CD14-positive monocyte (primary cell): ENCODE measurements at regions not wholly inside any gene's neighbourhood (a gene's known extent, or its start where the extent isn't known, plus 50 kb on each side); places are given as distances from the start of the nearest gene placed in this dataset.

Experiments
- DNase-seq, 3 donors: peaks; one replicate each; pipeline ENCODE4 v3.0.0-alpha.2; 2011 to 2022
- H2AFZ ChIP-seq: 2 replicates; pipeline ENCODE4 v1.6.0; 2012; ENCODE audit warnings: mild to moderate bottlenecking, low read depth, low read length, inconsistent platforms; ENCODE audit not compliant: insufficient read depth, poor library complexity, severe bottlenecking
- H3K27ac ChIP-seq, 2 donors: 1 replicate in 1 of 2; 2 replicates in 1 of 2; pipeline ENCODE4 v1.5.1; 2012 to 2013; ENCODE audit warnings: low read length in 2 of 2, control low read depth in 1 of 2, inconsistent platforms in 1 of 2, low read depth in 1 of 2, mild to moderate bottlenecking in 1 of 2
- H3K27me3 ChIP-seq, 2 donors: one replicate each; pipeline versions ENCODE4 v1.6.0 to v1.6.1; 2011 to 2013; ENCODE audit warnings: low read length in 2 of 2; ENCODE audit not compliant: control insufficient read depth in 2 of 2, insufficient read depth in 2 of 2
- H3K36me3 ChIP-seq, 2 donors: replicated peaks in 1 of 2; 1 replicate in 1 of 2; 2 replicates in 1 of 2; pipeline versions ENCODE4 v1.5.1 to v1.6.1; 2012 to 2013; ENCODE audit warnings: low read length in 2 of 2, control low read depth in 1 of 2, inconsistent platforms in 1 of 2, mild to moderate bottlenecking in 1 of 2; ENCODE audit not compliant: insufficient read depth in 2 of 2, control insufficient read depth in 1 of 2
- H3K4me1 ChIP-seq, 2 donors: 1 replicate in 1 of 2; 2 replicates in 1 of 2; pipeline versions ENCODE4 v1.5.1 to v1.6.1; 2012 to 2013; ENCODE audit warnings: low read length in 2 of 2, control low read depth in 1 of 2, inconsistent platforms in 1 of 2, mild to moderate bottlenecking in 1 of 2, moderate library complexity in 1 of 2; ENCODE audit not compliant: insufficient read depth in 2 of 2, control insufficient read depth in 1 of 2
- H3K4me2 ChIP-seq: replicated peaks from 2 replicates; pipeline ENCODE3; 2012; ENCODE audit warnings: low read length, moderate library complexity, mild to moderate bottlenecking; ENCODE audit not compliant: poor library complexity, severe bottlenecking; ENCODE audit errors: extremely low read depth
- H3K4me3 ChIP-seq, 3 experiments: fragments of 200-600 bp in 1 of 3; sonication (generic) in 1 of 3; replicated peaks in 1 of 3; 1 replicate in 2 of 3; 2 replicates in 1 of 3; pipeline ENCODE4 v1.5.1; 2011 to 2013; ENCODE audit warnings: low read length in 3 of 3, mild to moderate bottlenecking in 3 of 3, control low read depth in 2 of 3, low read depth in 2 of 3, inconsistent platforms in 1 of 3, moderate library complexity in 1 of 3
- H3K79me2 ChIP-seq: 2 replicates; pipeline ENCODE4 v1.6.0; 2012; ENCODE audit warnings: mild to moderate bottlenecking, control low read depth, inconsistent platforms, low read length, moderate library complexity; ENCODE audit not compliant: insufficient read depth
- H3K9ac ChIP-seq: 2 replicates; pipeline ENCODE4 v1.6.0; 2017; ENCODE audit warnings: low read length, mild to moderate bottlenecking; ENCODE audit not compliant: insufficient read depth, poor library complexity, severe bottlenecking
- H3K9me3 ChIP-seq, 2 donors: replicated peaks in 1 of 2; 1 replicate in 1 of 2; 2 replicates in 1 of 2; pipeline versions ENCODE4 v1.5.1 to v1.6.1; 2012 to 2013; ENCODE audit warnings: low read length in 2 of 2, control low read depth in 1 of 2; ENCODE audit not compliant: control insufficient read depth in 1 of 2, insufficient read depth in 1 of 2
- H4K20me1 ChIP-seq: 2 replicates; pipeline ENCODE4 v1.6.0; 2012; ENCODE audit warnings: mild to moderate bottlenecking, low read length, control low read depth, moderate library complexity; ENCODE audit not compliant: insufficient read depth
- H3K27ac Mint-ChIP-seq, 7 donors: one replicate each; pipeline ENCODE4 v1.8.0; 2020; ENCODE audit warnings: mild to moderate bottlenecking in 7 of 7, mixed read lengths in 7 of 7, moderate library complexity in 6 of 7, inconsistent platforms in 2 of 7
- H3K27me3 Mint-ChIP-seq, 3 donors: one replicate each; pipeline ENCODE4 v1.8.0; 2021 to 2022; ENCODE audit warnings: low read depth in 3 of 3, mild to moderate bottlenecking in 3 of 3, mixed read lengths in 3 of 3, moderate library complexity in 3 of 3, inconsistent platforms in 1 of 3
- H3K36me3 Mint-ChIP-seq, 2 donors: one replicate each; pipeline ENCODE4 v1.8.0; 2020; ENCODE audit warnings: mixed read lengths in 2 of 2, inconsistent platforms in 1 of 2, mild to moderate bottlenecking in 1 of 2
- H3K4me1 Mint-ChIP-seq: one replicate; pipeline ENCODE4 v1.8.0; 2020; ENCODE audit warnings: mild to moderate bottlenecking, mixed read lengths
- H3K4me3 Mint-ChIP-seq, 2 donors: one replicate each; pipeline ENCODE4 v1.8.0; 2020; ENCODE audit warnings: mild to moderate bottlenecking in 2 of 2, mixed read lengths in 2 of 2, moderate library complexity in 1 of 2
- H3K9me3 Mint-ChIP-seq, 7 donors: one replicate each; pipeline ENCODE4 v1.8.0; 2020 to 2022; ENCODE audit warnings: mixed read lengths in 7 of 7, mild to moderate bottlenecking in 6 of 7, moderate library complexity in 6 of 7, inconsistent platforms in 2 of 7
- CTCF ChIP-seq: fragments of 200-600 bp; IDR thresholded peaks from one replicate; pipeline ENCODE4 v1.8.0; 2022; ENCODE audit warnings: antibody characterized with exemption, mild to moderate bottlenecking
- WGBS: methylation state at CpG from one replicate; pipeline ENCODE4 v1.1.5; 2013; ENCODE audit warnings: missing lambda C conversion rate; ENCODE audit not compliant: insufficient coverage; 5-methylcytosine and 5-hydroxymethylcytosine counted together
- intact Hi-C, 2 donors: fragments of 100-400 bp; cut with micrococcal nuclease; formaldehyde crosslinking; loops; one replicate each; pipeline versions ENCODE4 v1.15.0 to v1.15.1; 2023

GRCh38 chr15:24772686-24773373 is 97.3 kb downstream of the NPAP1 start:
- DNase-seq = peak in 1 of 3 donors; percentile 9
- peak overlapping the region; percentile 47 for H2AFZ ChIP-seq
- no peak for TF ChIP-seq CTCF
- peak overlapping the region; percentile 54 for H3K4me2 ChIP-seq
- intact Hi-C loops = no loop called here
- no peaks in the 10 kb centered on the region for H3K4me1 ChIP-seq
- no peak overlapping the region for H3K27ac ChIP-seq
- 26% methylated on average over 36 of the region's 47 CpGs for WGBS
- H3K4me3 ChIP-seq = peak overlapping the region in 2 of 3 experiments; percentile 4 to 54
- Mint-ChIP-seq H3K27me3 (peaks cover 2 to 11% (median 2%) of the 10 kb centered on the region in 3 donors), H3K9me3 (peaks cover 10 to 38% (median 28%) of the 10 kb centered on the region in 7 donors), H3K4me1 (no peaks in the 10 kb centered on the region), H3K36me3 (peaks cover 0 to 2% of the 10 kb centered on the region in 2 donors), H3K4me3 (peak overlapping the region; percentile 49 to 77), H3K27ac (peak overlapping the region in 1 of 7 donors; percentile 18)
- H3K27me3 ChIP-seq = no peaks in the 10 kb centered on the region
- no peaks in the 10 kb centered on the region for H3K36me3 ChIP-seq
- no peaks in the 10 kb centered on the region for H3K79me2 ChIP-seq
- H3K9ac ChIP-seq = no peak overlapping the region
- peaks cover 21 to 29% of the 10 kb centered on the region in 2 donors for H3K9me3 ChIP-seq
- no peaks in the 10 kb centered on the region for H4K20me1 ChIP-seq

- peaks cover 0 to 2% of the 10 kb centered on the region in 2 donors for H3K36me3 Mint-ChIP-seq
- H3K27me3 Mint-ChIP-seq = peaks cover 2 to 11% (median 2%) of the 10 kb centered on the region in 3 donors
- H3K9me3 Mint-ChIP-seq = peaks cover 10 to 41% (median 33%) of the 10 kb centered on the region in 7 donors
- Histone ChIP-seq H3K4me1 (no peaks in the 10 kb centered on the region), H3K4me2 (no peak overlapping the region), H3K27me3 (no peaks in the 10 kb centered on the region), H3K4me3 (no peak overlapping the region), H2AFZ (no peak overlapping the region), H3K36me3 (no peaks in the 10 kb centered on the region), H3K79me2 (no peaks in the 10 kb centered on the region), H3K9ac (no peak overlapping the region), H3K9me3 (peaks cover 24 to 27% of the 10 kb centered on the region in 2 donors), H3K27ac (no peak overlapping the region), H4K20me1 (no peaks in the 10 kb centered on the region)
- TF ChIP-seq CTCF = no peak
- intact Hi-C loops = no loop called here
- no peak overlapping the region for H3K27ac Mint-ChIP-seq
- H3K4me1 Mint-ChIP-seq = no peaks in the 10 kb centered on the region
- DNase-seq = no peak
- H3K4me3 Mint-ChIP-seq = no peak overlapping the region
These were observed 101.7 kb downstream of the NPAP1 start for GRCh38 chr15:24777307-24777706.
